Endothelial cell (in vitro differentiated cells): ENCODE measurements at regions not wholly inside any gene's neighbourhood (a gene's known extent, or its start where the extent isn't known, plus 50 kb on each side); places are given as distances from the start of the nearest gene placed in this dataset.

Experiments used
- DNase-seq: peaks from one replicate; pipeline ENCODE4 v3.0.0; 2021; ENCODE audit warnings: low spot score
- H3K27ac Mint-ChIP-seq: one replicate; pipeline ENCODE4 v1.8.0; 2021; ENCODE audit warnings: mixed read lengths, inconsistent platforms; ENCODE audit not compliant: unreplicated experiment
- H3K27me3 Mint-ChIP-seq: one replicate; pipeline ENCODE4 v1.8.0; 2021; ENCODE audit warnings: mild to moderate bottlenecking, moderate library complexity, mixed read lengths, inconsistent platforms; ENCODE audit not compliant: unreplicated experiment
- H3K36me3 Mint-ChIP-seq: one replicate; pipeline ENCODE4 v1.8.0; 2021; ENCODE audit warnings: mild to moderate bottlenecking, low read depth, mixed read lengths, inconsistent platforms; ENCODE audit not compliant: unreplicated experiment
- H3K4me1 Mint-ChIP-seq: one replicate; pipeline ENCODE4 v1.8.0; 2021; ENCODE audit warnings: mild to moderate bottlenecking, mixed read lengths, inconsistent platforms; ENCODE audit not compliant: unreplicated experiment
- H3K4me3 Mint-ChIP-seq: one replicate; pipeline ENCODE4 v1.8.0; 2021; ENCODE audit warnings: mild to moderate bottlenecking, mixed read lengths, inconsistent platforms; ENCODE audit not compliant: unreplicated experiment
- H3K9me3 Mint-ChIP-seq: one replicate; pipeline ENCODE4 v1.8.0; 2021; ENCODE audit warnings: mixed read lengths, inconsistent platforms; ENCODE audit not compliant: unreplicated experiment
- TF ChIP-seq, protein P1 (sequence below): fragments of 200-600 bp; sonication (generic); IDR thresholded peaks from one replicate; pipeline ENCODE4 v1.5.0; 2021; ENCODE audit warnings: antibody characterized with exemption; ENCODE audit not compliant: unreplicated experiment

DNA sequence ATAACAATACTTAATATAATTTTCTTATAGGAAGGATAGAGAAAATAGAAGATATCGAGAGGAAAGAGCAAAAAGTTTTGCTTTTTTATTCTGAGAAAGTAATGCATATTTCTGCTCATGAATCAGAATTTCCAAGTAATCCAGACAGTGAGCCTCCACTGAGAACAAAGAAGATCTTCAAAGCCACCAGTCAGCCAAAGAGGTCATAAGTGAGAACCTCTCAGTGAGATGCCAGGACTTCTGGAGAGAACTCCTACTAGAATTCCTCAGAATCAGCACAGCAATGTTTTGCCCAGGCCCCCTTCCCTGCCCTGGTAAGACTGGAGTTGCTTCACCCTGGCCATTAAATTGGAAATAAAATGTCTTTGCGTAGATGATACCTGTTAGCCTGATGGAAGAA, 254.4 kb upstream of the FAT4 start:
- H3K9me3 Mint-ChIP-seq: no peaks in the 10 kb centered on the region

GRCh38 chr4:125049711-125050110, 265.0 kb upstream of the FAT4 start:
- no peaks in the 10 kb centered on the region for H3K27me3 Mint-ChIP-seq
- no peak overlapping the region for H3K27ac Mint-ChIP-seq
- no peaks in the 10 kb centered on the region for H3K36me3 Mint-ChIP-seq
- no peaks in the 10 kb centered on the region for H3K4me1 Mint-ChIP-seq
- no peaks in the 10 kb centered on the region for H3K9me3 Mint-ChIP-seq
- DNase-seq: no peak
- TF ChIP-seq, protein P1, sequence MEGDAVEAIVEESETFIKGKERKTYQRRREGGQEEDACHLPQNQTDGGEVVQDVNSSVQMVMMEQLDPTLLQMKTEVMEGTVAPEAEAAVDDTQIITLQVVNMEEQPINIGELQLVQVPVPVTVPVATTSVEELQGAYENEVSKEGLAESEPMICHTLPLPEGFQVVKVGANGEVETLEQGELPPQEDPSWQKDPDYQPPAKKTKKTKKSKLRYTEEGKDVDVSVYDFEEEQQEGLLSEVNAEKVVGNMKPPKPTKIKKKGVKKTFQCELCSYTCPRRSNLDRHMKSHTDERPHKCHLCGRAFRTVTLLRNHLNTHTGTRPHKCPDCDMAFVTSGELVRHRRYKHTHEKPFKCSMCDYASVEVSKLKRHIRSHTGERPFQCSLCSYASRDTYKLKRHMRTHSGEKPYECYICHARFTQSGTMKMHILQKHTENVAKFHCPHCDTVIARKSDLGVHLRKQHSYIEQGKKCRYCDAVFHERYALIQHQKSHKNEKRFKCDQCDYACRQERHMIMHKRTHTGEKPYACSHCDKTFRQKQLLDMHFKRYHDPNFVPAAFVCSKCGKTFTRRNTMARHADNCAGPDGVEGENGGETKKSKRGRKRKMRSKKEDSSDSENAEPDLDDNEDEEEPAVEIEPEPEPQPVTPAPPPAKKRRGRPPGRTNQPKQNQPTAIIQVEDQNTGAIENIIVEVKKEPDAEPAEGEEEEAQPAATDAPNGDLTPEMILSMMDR: no peak
- H3K4me3 Mint-ChIP-seq: no peak overlapping the region

More for the DNA sequence above, 254.4 kb upstream of the FAT4 start:
- H3K27ac Mint-ChIP-seq: no peak overlapping the region
- H3K36me3 Mint-ChIP-seq: no peaks in the 10 kb centered on the region
- TF ChIP-seq, protein P1: no peak
- H3K4me1 Mint-ChIP-seq: peaks cover 4% of the 10 kb centered on the region
- H3K4me3 Mint-ChIP-seq: no peak overlapping the region
- no peaks in the 10 kb centered on the region for H3K27me3 Mint-ChIP-seq
- DNase-seq: no peak

DNA sequence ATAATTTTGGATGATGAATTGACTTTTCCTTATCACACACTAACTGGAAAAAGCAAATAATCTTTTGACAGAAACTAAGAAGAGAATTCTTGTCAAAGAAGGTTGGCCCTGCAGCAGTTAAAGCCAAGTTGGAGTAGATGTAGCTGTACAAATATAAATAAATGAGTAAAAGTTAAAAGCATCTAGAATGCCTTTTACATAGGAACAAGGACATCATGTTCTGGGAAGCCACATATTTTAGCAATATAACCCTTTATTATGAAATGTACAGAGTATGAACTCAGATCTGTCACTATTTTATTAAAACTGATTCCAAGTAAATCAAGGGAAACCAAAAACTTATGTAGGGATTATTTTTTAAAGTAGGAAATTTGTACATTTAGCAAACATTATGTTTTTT, 269.4 kb upstream of the FAT4 start:
- Mint-ChIP-seq H3K27ac (no peak overlapping the region), H3K9me3 (no peaks in the 10 kb centered on the region), H3K4me1 (no peaks in the 10 kb centered on the region), H3K36me3 (no peaks in the 10 kb centered on the region), H3K4me3 (no peak overlapping the region), H3K27me3 (no peaks in the 10 kb centered on the region)
- DNase-seq: no peak
- TF ChIP-seq, protein P1: no peak

DNA sequence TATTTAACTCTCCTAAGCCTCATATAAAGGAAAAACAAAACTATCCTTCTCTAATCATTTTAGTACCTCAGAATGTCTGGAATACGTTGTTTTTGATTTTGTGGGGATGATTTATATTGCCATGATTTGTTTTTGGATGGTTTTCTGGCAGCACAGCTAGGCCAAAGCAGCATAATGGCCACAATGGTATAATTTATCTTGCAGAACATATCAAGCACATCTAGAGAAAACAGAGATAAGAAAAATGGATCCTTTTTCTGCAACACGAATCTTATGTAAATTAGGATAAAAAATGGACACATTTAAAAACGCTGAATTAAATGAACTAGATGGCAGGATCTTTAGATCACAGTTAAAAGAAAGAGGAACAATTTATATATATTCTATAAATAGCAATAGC, 269.9 kb upstream of the FAT4 start:
- no peak overlapping the region for H3K4me3 Mint-ChIP-seq
- H3K27ac Mint-ChIP-seq: no peak overlapping the region
- DNase-seq: no peak
- H3K27me3 Mint-ChIP-seq: no peaks in the 10 kb centered on the region
- H3K9me3 Mint-ChIP-seq: no peaks in the 10 kb centered on the region
- no peaks in the 10 kb centered on the region for H3K36me3 Mint-ChIP-seq
- TF ChIP-seq, protein P1: no peak
- no peaks in the 10 kb centered on the region for H3K4me1 Mint-ChIP-seq

GRCh38 chr4:125043486-125043885, 271.3 kb upstream of the FAT4 start:
- DNase-seq: no peak
- TF ChIP-seq, protein P1: no peak
- H3K4me1 Mint-ChIP-seq: no peaks in the 10 kb centered on the region

More at GRCh38 chr4:125043486-125043885, 271.3 kb upstream of the FAT4 start:
- Mint-ChIP-seq H3K36me3 (no peaks in the 10 kb centered on the region), H3K27ac (no peak overlapping the region), H3K9me3 (no peaks in the 10 kb centered on the region), H3K27me3 (no peaks in the 10 kb centered on the region), H3K4me3 (no peak overlapping the region)
